ENCODE measurements at regions not wholly inside any gene's neighbourhood (a gene's known extent, or its start where the extent isn't known, plus 50 kb on each side); places are given as distances from the start of the nearest gene placed in this dataset.

DNA sequence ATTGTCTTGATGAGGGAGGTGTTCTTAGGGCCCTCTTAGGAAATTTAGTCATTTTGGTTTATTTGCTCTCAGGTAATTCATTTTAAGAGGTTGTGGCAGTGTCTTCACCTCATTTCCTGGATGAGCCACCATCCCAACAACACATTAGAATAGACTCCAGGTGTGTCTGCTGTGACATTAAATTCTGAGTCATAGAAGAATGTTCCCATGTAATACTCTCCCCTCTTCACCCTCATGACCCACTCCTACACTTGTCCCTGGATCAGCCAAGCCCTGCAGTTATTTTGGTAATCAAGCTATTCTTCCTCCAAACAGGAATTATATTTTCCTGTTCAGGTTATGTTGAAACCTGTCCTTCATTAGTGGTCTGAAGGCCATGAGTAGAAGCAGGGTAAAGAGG is 944.1 kb downstream of the SORCS3 start:
- no peak for TF ChIP-seq CTCF (IDR thresholded peaks at IDR 0.05; ENCODE audit: poor library complexity)
- TF ChIP-seq EZH2phosphoT487 (IDR thresholded peaks at IDR 0.05; ENCODE audit: low read depth, severe bottlenecking, unreplicated experiment), result no peak
- no peak for TF ChIP-seq EZH2 (IDR thresholded peaks at IDR 0.05; ENCODE audit: borderline replicate concordance)
